Stomach smooth muscle (tissue), 2 donors: ENCODE measurements at regions not wholly inside any gene's neighbourhood (a gene's known extent, or its start where the extent isn't known, plus 50 kb on each side); places are given as distances from the start of the nearest gene placed in this dataset.

ENCODE experiments used
- H3K27ac ChIP-seq: one replicate; pipeline ENCODE4 v1.7.0; 2013; ENCODE audit warnings: mild to moderate bottlenecking, low read length, inconsistent platforms
- H3K27me3 ChIP-seq, 2 donors: one replicate each; pipeline ENCODE4 v1.7.0; 2013; ENCODE audit warnings: low read length in 2 of 2; ENCODE audit not compliant: insufficient read depth in 2 of 2, control insufficient read depth in 1 of 2
- H3K36me3 ChIP-seq, 2 donors: one replicate each; pipeline ENCODE4 v1.7.0; 2013; ENCODE audit warnings: low read length in 2 of 2; ENCODE audit not compliant: control insufficient read depth in 2 of 2, insufficient read depth in 2 of 2
- H3K4me1 ChIP-seq: one replicate; pipeline ENCODE4 v1.7.0; 2013; ENCODE audit warnings: low read length; ENCODE audit not compliant: control insufficient read depth, insufficient read depth
- H3K4me3 ChIP-seq, 2 donors: one replicate each; pipeline ENCODE4 v1.7.0; 2013; ENCODE audit warnings: low read length in 2 of 2
- H3K9ac ChIP-seq, 2 donors: one replicate each; pipeline ENCODE4 v1.7.0; 2013; ENCODE audit warnings: low read length in 2 of 2, mild to moderate bottlenecking in 1 of 2
- H3K9me3 ChIP-seq, 2 donors: one replicate each; pipeline ENCODE4 v1.7.0; 2013; ENCODE audit warnings: low read length in 2 of 2; ENCODE audit not compliant: control insufficient read depth in 2 of 2
- donor health status: healthy.
- donor health status: Pancreatic carcinoma.

DNA sequence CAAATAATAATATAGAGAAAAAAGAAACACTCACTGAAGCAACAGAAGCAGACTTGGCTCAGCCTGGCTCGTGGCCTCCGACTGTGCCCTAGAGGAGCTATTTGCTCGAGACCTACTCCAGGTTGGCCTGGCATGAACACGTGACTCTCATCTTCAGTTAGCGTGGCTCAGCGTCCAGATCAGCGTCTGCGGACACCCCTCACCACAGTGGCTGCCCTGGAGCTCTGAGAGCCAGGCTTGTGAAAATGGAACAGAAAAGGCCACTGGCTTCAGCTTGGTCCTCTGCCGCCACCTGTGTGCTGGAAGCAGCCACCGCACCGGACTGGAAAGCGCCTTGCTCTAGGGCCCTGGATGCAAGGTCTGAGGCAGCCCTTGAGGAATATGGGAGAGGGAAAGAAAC is 1184.0 kb upstream of the GYPC start:
- Histone ChIP-seq H3K4me3 (no peak overlapping the region), H3K27me3 (no peaks in the 10 kb centered on the region), H3K27ac (no peak overlapping the region), H3K9ac (no peak overlapping the region), H3K9me3 (no peaks in the 10 kb centered on the region), H3K36me3 (no peaks in the 10 kb centered on the region), H3K4me1 (no peaks in the 10 kb centered on the region)

DNA sequence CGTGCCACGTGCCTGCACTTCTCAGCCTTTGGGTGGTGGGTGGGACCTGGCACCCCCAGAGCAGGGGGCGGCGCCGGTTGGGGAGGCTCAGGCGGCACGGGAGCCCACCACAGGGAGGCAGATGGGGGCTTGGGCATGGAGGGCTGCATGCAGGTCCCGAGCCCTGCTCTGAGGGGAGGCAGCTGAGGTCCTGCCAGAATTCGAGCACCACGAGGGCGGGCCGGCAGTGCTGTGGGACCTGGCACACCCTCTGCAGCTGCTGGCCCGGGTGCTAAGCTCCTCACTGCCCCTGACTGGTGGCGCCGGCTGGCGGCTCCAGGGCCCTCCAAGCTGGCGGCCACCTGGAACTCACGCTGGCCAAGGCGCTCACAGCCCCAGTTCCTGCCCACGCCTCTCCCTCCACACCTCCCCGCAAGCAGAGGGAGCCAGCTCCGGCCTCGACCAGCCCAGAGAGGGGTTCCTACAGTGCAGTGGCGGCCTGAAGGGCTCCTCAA is 1176.8 kb upstream of the GYPC start:
- H3K27me3 ChIP-seq, result no peaks in the 10 kb centered on the region
- no peak overlapping the region for H3K9ac ChIP-seq
- no peak overlapping the region for H3K27ac ChIP-seq
- no peak overlapping the region for H3K4me3 ChIP-seq
- no peaks in the 10 kb centered on the region for H3K4me1 ChIP-seq
- H3K36me3 ChIP-seq, result no peaks in the 10 kb centered on the region
- peaks cover 0 to 8% of the 10 kb centered on the region in 2 donors for H3K9me3 ChIP-seq

DNA sequence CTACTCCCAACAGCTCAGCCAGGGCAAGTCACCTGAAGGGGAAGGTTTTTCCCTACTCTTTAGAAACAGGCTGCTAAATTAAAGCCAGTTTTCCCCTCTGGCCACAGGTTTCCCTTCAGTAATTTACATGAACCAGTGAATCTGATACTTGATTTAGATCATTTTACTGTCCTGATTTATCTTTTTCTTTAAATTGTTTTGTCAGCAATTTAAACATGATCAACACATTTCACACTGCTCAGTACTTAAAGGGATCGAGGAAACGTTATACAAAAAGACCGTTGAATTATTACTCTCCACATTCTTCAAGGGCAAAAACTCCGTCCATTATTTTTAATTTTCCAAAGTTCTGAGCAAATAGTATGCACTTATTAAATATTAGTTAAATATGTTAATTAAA is 1165.7 kb upstream of the GYPC start:
- Histone ChIP-seq H3K36me3 (no peaks in the 10 kb centered on the region), H3K4me1 (no peaks in the 10 kb centered on the region), H3K9me3 (no peaks in the 10 kb centered on the region), H3K9ac (no peak overlapping the region), H3K4me3 (no peak overlapping the region), H3K27ac (no peak overlapping the region), H3K27me3 (no peaks in the 10 kb centered on the region)

DNA sequence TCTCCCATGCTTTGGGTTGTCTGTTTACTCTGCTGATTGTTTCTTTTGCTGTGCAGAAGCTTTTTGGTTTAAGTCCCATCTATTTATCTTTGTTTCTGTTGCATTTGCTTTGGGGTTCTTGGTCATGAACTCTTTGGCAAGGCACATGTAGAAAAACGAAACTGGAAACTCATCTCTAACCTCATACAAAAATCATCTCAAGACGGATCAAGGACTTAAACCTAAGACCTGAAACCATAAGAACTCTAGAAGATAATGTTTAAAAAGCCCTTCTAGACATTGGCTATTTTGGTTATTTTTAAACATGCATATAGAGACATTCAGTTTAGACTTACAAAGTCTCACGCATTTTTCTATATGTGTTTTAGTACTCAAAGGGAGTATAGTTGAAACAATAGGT is 1164.3 kb upstream of the GYPC start:
- Histone ChIP-seq H3K36me3 (no peaks in the 10 kb centered on the region), H3K4me1 (no peaks in the 10 kb centered on the region), H3K9ac (no peak overlapping the region), H3K9me3 (no peaks in the 10 kb centered on the region), H3K27me3 (no peaks in the 10 kb centered on the region), H3K27ac (no peak overlapping the region), H3K4me3 (no peak overlapping the region)

GRCh38 chr2:125512313-125512712 is 1143.6 kb upstream of the GYPC start:
- Histone ChIP-seq H3K27me3 (no peaks in the 10 kb centered on the region), H3K4me3 (no peak overlapping the region), H3K4me1 (no peaks in the 10 kb centered on the region), H3K36me3 (no peaks in the 10 kb centered on the region), H3K9ac (no peak overlapping the region), H3K27ac (no peak overlapping the region), H3K9me3 (peaks cover 0 to 5% of the 10 kb centered on the region in 2 donors)

DNA sequence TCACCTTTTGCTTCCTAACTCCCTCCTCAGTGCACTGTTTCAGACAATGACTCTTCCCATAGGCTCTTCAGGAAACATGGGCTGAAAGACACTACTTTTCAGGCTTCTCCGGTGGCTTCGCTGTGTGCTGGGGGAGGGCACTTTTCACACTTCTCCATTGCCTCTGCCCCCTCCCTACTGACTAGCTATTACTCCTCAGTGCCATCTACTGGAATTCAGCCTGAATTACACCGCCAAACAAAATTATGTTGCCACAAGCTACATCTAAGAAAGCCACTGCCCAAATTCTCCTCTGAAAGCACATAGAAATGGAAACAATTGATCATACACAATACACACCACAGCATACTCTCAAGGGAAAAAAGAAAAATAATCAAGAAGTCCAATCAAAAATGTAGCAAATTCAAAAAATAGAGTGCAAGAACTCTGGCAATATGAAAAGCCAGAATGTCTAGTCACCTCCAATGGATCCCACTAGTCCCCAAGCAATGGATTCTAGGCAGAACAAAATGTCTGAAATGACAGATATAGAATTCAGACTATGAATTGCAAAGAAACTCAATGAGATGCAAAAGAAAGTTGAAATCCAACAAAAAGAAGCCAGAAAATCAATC is 1139.4 kb upstream of the GYPC start:
- Histone ChIP-seq H3K27me3 (no peaks in the 10 kb centered on the region), H3K9me3 (peaks cover 0 to 5% of the 10 kb centered on the region in 2 donors), H3K4me3 (no peak overlapping the region), H3K27ac (no peak overlapping the region), H3K4me1 (no peaks in the 10 kb centered on the region), H3K36me3 (no peaks in the 10 kb centered on the region), H3K9ac (no peak overlapping the region)

DNA sequence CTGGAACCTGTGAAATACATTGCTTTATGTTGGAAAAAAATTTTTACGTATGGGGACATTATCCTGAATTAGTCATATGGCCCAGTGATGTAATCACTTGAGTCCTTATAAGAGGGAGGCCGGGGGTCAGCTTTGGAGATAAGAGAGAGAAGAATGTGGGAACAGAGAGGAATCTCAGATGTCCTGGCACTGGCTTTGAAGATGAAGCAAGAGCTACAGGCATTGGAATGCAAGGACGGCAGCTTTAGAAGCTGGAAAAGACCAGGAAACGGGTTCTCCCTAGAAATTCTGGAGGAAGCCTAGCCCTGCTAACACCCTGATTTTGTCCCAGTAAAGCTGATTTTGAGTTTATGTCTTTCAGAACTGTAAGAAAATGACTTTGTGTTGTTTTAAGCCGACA is 1129.9 kb upstream of the GYPC start:
- H3K9ac ChIP-seq, result no peak overlapping the region
- no peaks in the 10 kb centered on the region for H3K27me3 ChIP-seq
- H3K4me3 ChIP-seq, result no peak overlapping the region
- H3K9me3 ChIP-seq, result no peaks in the 10 kb centered on the region
- H3K4me1 ChIP-seq, result no peaks in the 10 kb centered on the region
- no peaks in the 10 kb centered on the region for H3K36me3 ChIP-seq
- H3K27ac ChIP-seq, result no peak overlapping the region

DNA sequence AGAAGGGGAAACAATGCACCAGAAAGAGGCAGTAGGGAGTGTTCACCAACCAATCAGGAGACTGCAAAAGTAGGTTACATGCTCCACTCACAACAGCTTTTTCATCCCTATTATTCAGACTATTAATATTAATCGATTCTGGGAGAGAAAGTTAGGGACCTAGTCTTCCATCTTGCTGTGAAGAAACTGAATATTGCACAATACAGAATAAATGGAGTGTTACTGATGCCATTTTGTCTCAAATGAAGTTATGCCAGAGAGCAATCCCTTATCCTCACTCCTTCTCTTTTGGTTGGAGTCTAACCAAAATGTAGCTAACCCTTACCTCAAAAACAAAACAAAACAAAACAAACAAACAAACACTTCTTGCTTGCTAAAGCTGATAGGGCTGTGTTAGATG is 1120.9 kb upstream of the GYPC start:
- Histone ChIP-seq H3K36me3 (no peaks in the 10 kb centered on the region), H3K27ac (no peak overlapping the region), H3K4me3 (no peak overlapping the region), H3K9me3 (no peaks in the 10 kb centered on the region), H3K9ac (no peak overlapping the region), H3K4me1 (no peaks in the 10 kb centered on the region), H3K27me3 (no peaks in the 10 kb centered on the region)

- Histone ChIP-seq H3K27me3 (no peaks in the 10 kb centered on the region), H3K4me1 (no peaks in the 10 kb centered on the region), H3K9ac (no peak overlapping the region), H3K27ac (no peak overlapping the region), H3K9me3 (no peaks in the 10 kb centered on the region), H3K36me3 (no peaks in the 10 kb centered on the region), H3K4me3 (no peak overlapping the region)
Measured at GRCh38 chr2:125543968-125544514, 1111.9 kb upstream of the GYPC start.

- H3K9me3 ChIP-seq, result no peaks in the 10 kb centered on the region
- H3K9ac ChIP-seq, result no peak overlapping the region
- no peak overlapping the region for H3K27ac ChIP-seq
- no peaks in the 10 kb centered on the region for H3K4me1 ChIP-seq
- no peaks in the 10 kb centered on the region for H3K36me3 ChIP-seq
- H3K27me3 ChIP-seq, result no peaks in the 10 kb centered on the region
- no peak overlapping the region for H3K4me3 ChIP-seq
Measured at GRCh38 chr2:125553768-125554167, 1102.2 kb upstream of the GYPC start.

- no peaks in the 10 kb centered on the region for H3K36me3 ChIP-seq
- H3K4me3 ChIP-seq, result no peak overlapping the region
- H3K4me1 ChIP-seq, result no peaks in the 10 kb centered on the region
- H3K9me3 ChIP-seq, result no peaks in the 10 kb centered on the region
- H3K9ac ChIP-seq, result no peak overlapping the region
- H3K27ac ChIP-seq, result no peak overlapping the region
- H3K27me3 ChIP-seq, result no peaks in the 10 kb centered on the region
Measured at GRCh38 chr2:125554956-125555355, 1101.0 kb upstream of the GYPC start.
